ENCODE measurements at regions not wholly inside any gene's neighbourhood (a gene's known extent, or its start where the extent isn't known, plus 50 kb on each side); places are given as distances from the start of the nearest gene placed in this dataset.

- TF ChIP-seq HMG20B (CRISPR knock-in tag; IDR thresholded peaks at IDR 0.05) (no peak), ATF2 (CRISPR knock-in tag; IDR thresholded peaks at IDR 0.05) (no peak), SAFB (IDR thresholded peaks at IDR 0.05; ENCODE audit: borderline replicate concordance, low read depth, low read length) (no peak), JUND (IDR thresholded peaks at IDR 0.05; ENCODE audit: borderline replicate concordance, low read depth, low read length) (no peak), JUND (tag; IDR thresholded peaks at IDR 0.05; ENCODE audit: borderline replicate concordance, low read depth, low read length) (no peak), ZNF75A (CRISPR knock-in tag; IDR thresholded peaks at IDR 0.05) (no peak)
Measured at GRCh38 chr6:6808915-6809314, 220.4 kb downstream of the LY86 start.

All from K562 (cell line).